Esophagus muscularis mucosa (tissue), 4 donors: ENCODE measurements at regions not wholly inside any gene's neighbourhood (a gene's known extent, or its start where the extent isn't known, plus 50 kb on each side); places are given as distances from the start of the nearest gene placed in this dataset.

Experiments
- EP300 ChIP-seq: sonication (generic); formaldehyde crosslinking; IDR thresholded peaks from one replicate; pipeline ENCODE4 v1.6.1; 2017; ENCODE audit warnings: antibody characterized with exemption
- POLR2A ChIP-seq: fragments of 450-650 bp; IDR thresholded peaks from one replicate; pipeline ENCODE4 v1.6.1; 2017; ENCODE audit warnings: antibody characterized with exemption, moderate library complexity, mild to moderate bottlenecking, low read depth
- POLR2AphosphoS5 ChIP-seq, 2 donors: sonication (generic); formaldehyde crosslinking; IDR thresholded peaks; one replicate each; pipeline ENCODE4 v1.6.1; 2017; ENCODE audit warnings: antibody characterized with exemption in 2 of 2
- TF ChIP-seq, protein P1 (sequence below), 3 experiments: fragments of 200-600 bp in 2 of 3; fragments of 450-650 bp in 1 of 3; sonication (generic) in 2 of 3; IDR thresholded peaks; one replicate each; pipeline ENCODE4 v1.5.1; 2017 to 2019; ENCODE audit warnings: antibody characterized with exemption in 3 of 3, mild to moderate bottlenecking in 2 of 3, moderate library complexity in 1 of 3

DNA sequence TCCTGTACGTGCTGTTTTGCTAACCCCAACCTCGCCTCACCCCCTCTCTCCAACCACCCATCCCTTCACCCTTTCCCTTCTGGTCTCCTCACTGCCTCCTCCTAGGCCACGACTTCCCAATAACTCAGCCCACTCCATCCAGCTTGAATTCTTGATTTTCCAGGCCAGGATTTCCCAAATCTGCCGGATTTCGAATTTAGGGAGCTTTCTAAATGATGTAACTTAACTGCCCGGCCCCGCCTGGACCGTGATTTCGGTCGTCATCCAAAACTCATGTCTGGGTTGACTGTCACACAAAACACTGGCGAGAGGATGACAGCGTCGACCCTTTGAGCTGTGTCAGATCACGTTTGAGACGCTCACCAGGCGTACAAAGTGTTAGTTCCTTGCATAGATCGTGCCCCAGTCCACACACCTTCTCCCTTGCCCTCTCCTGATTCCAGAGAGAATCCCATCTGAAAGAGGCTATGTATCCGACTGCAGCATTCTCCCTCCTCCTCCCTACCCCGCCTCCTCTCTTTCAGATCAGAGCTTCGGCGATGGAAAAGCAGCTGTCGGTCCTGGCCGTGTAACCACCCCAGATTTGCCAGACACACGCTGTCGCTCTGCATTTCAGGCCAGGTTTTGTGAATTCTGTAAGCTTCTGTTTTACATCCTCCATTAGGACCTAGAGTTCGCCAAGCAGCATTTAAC, 168.2 kb downstream of the GPX5 start:
- no peak for TF ChIP-seq POLR2AphosphoS5 (IDR thresholded peaks at IDR 0.05)
- TF ChIP-seq POLR2A, result no peak
- TF ChIP-seq, protein P1, sequence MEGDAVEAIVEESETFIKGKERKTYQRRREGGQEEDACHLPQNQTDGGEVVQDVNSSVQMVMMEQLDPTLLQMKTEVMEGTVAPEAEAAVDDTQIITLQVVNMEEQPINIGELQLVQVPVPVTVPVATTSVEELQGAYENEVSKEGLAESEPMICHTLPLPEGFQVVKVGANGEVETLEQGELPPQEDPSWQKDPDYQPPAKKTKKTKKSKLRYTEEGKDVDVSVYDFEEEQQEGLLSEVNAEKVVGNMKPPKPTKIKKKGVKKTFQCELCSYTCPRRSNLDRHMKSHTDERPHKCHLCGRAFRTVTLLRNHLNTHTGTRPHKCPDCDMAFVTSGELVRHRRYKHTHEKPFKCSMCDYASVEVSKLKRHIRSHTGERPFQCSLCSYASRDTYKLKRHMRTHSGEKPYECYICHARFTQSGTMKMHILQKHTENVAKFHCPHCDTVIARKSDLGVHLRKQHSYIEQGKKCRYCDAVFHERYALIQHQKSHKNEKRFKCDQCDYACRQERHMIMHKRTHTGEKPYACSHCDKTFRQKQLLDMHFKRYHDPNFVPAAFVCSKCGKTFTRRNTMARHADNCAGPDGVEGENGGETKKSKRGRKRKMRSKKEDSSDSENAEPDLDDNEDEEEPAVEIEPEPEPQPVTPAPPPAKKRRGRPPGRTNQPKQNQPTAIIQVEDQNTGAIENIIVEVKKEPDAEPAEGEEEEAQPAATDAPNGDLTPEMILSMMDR (IDR thresholded peaks at IDR 0.05), result no peak
- no peak for TF ChIP-seq EP300
